Lower lobe of right lung (tissue), 2 donors: ENCODE measurements at regions not wholly inside any gene's neighbourhood (a gene's known extent, or its start where the extent isn't known, plus 50 kb on each side); places are given as distances from the start of the nearest gene placed in this dataset.

ENCODE experiments used
- ATAC-seq, 2 donors: fragments of 200-7000 bp; cut with Tn5 transposase; one replicate each; pipeline ENCODE4 v1.9.1; 2020 to 2022; ENCODE audit warnings: mild to moderate bottlenecking in 2 of 2, moderate library complexity in 2 of 2
- DNase-seq: peaks from one replicate; pipeline ENCODE4 v3.0.0-alpha.2; 2020
- H3K27ac ChIP-seq: fragments of 200-600 bp; one replicate; pipeline ENCODE4 v1.8.0; 2022
- H3K27me3 ChIP-seq: fragments of 200-600 bp; one replicate; pipeline ENCODE4 v1.8.0; 2022; ENCODE audit warnings: low read depth
- H3K36me3 ChIP-seq: fragments of 200-600 bp; one replicate; pipeline ENCODE4 v1.8.0; 2022; ENCODE audit warnings: mild to moderate bottlenecking
- H3K4me1 ChIP-seq: fragments of 200-600 bp; one replicate; pipeline ENCODE4 v1.8.0; 2022
- H3K4me3 ChIP-seq: fragments of 200-600 bp; one replicate; pipeline ENCODE4 v1.8.0; 2022; ENCODE audit warnings: mild to moderate bottlenecking
- H3K9me3 ChIP-seq: fragments of 200-600 bp; one replicate; pipeline ENCODE4 v1.8.0; 2022
- CTCF ChIP-seq: fragments of 200-600 bp; IDR thresholded peaks from one replicate; pipeline ENCODE4 v1.8.0; 2022; ENCODE audit warnings: antibody characterized with exemption, mild to moderate bottlenecking
- intact Hi-C: fragments of 100-400 bp; cut with DNase I; formaldehyde crosslinking; loops from one replicate; pipeline ENCODE4 v1.11.0; 2022
- donor health status: DM: no; HTN: yes; CAD: no; lungs with severe emphysema.

GRCh38 chr6:170134471-170135440 lies 156.1 kb downstream of the DLL1 start:
- no peak for TF ChIP-seq CTCF
- Histone ChIP-seq H3K27me3 (no peaks in the 10 kb centered on the region), H3K36me3 (no peaks in the 10 kb centered on the region), H3K4me3 (no peak overlapping the region), H3K27ac (no peak overlapping the region), H3K9me3 (no peaks in the 10 kb centered on the region), H3K4me1 (peaks cover 14% of the 10 kb centered on the region)
- ATAC-seq = no peak
- intact Hi-C loops = no loop called here
- no peak for DNase-seq

GRCh38 chr6:170134031-170134470 lies 156.8 kb downstream of the DLL1 start:
- H3K4me1 ChIP-seq = peaks cover 21% of the 10 kb centered on the region
- ATAC-seq (peak in 1 of 2 donors; percentile 14), DNase-seq (no peak)
- no peak overlapping the region for H3K27ac ChIP-seq
- H3K9me3 ChIP-seq = no peaks in the 10 kb centered on the region
- no peaks in the 10 kb centered on the region for H3K27me3 ChIP-seq
- H3K4me3 ChIP-seq = no peak overlapping the region
- H3K36me3 ChIP-seq = no peaks in the 10 kb centered on the region
- no peak for TF ChIP-seq CTCF
- intact Hi-C loops = no loop called here

- Histone ChIP-seq H3K27ac (no peak overlapping the region), H3K9me3 (no peaks in the 10 kb centered on the region), H3K4me1 (peaks cover 17% of the 10 kb centered on the region), H3K36me3 (no peaks in the 10 kb centered on the region), H3K27me3 (no peaks in the 10 kb centered on the region), H3K4me3 (no peak overlapping the region)
- no peak for TF ChIP-seq CTCF
- no peak for ATAC-seq
- DNase-seq = no peak
- intact Hi-C loops = no loop called here
These were observed 158.3 kb downstream of the DLL1 start for GRCh38 chr6:170132561-170132991.

- DNase-seq (no peak), ATAC-seq (no peak)
- no peak for TF ChIP-seq CTCF
- Histone ChIP-seq H3K4me1 (peaks cover 17% of the 10 kb centered on the region), H3K27ac (no peak overlapping the region), H3K4me3 (no peak overlapping the region), H3K27me3 (no peaks in the 10 kb centered on the region), H3K36me3 (no peaks in the 10 kb centered on the region), H3K9me3 (no peaks in the 10 kb centered on the region)
- intact Hi-C loops = no loop called here
These were observed 158.8 kb downstream of the DLL1 start for GRCh38 chr6:170132011-170132521.

GRCh38 chr6:170131351-170131750 lies 159.5 kb downstream of the DLL1 start:
- intact Hi-C loops = no loop called here
- ATAC-seq = no peak

More at GRCh38 chr6:170131351-170131750, 159.5 kb downstream of the DLL1 start:
- Histone ChIP-seq H3K4me1 (peaks cover 10% of the 10 kb centered on the region), H3K9me3 (no peaks in the 10 kb centered on the region), H3K27ac (no peak overlapping the region), H3K36me3 (no peaks in the 10 kb centered on the region), H3K4me3 (no peak overlapping the region), H3K27me3 (no peaks in the 10 kb centered on the region)
- no peak for DNase-seq
- TF ChIP-seq CTCF = no peak
